HEK293 (cell line): ENCODE measurements at regions not wholly inside any gene's neighbourhood (a gene's known extent, or its start where the extent isn't known, plus 50 kb on each side); places are given as distances from the start of the nearest gene placed in this dataset.

Source experiments
- CTCF ChIA-PET: fragments of 350-600 bp; formaldehyde crosslinking; extraction: SDS; loops from one replicate; lab custom pipeline; 2021; ENCODE audit warnings: antibody characterized with exemption; lab: Yijun Ruan, JAX
- POLR2A ChIA-PET: fragments of 300-600 bp; formaldehyde crosslinking; extraction: SDS; loops from one replicate; lab custom pipeline; 2020; ENCODE audit warnings: antibody characterized with exemption, inconsistent platforms; lab: Yijun Ruan, JAX
- H3K27ac ChIP-seq: fragments of 200-500 bp; sonication (Bioruptor generic); 2 replicates; pipeline ENCODE4 v1.5.1; 2014; ENCODE audit warnings: low read depth, low read length, control low read depth, inconsistent platforms; ENCODE audit errors: extremely low read depth
- H3K36me3 ChIP-seq, 2 experiments: fragments of 200-500 bp in 1 of 2; sonication (Bioruptor generic) in 1 of 2; 1 replicate in 1 of 2; 2 replicates in 1 of 2; pipeline ENCODE4 v1.5.1; 2014 to 2017; ENCODE audit warnings: inconsistent platforms in 2 of 2, low read length in 2 of 2; ENCODE audit not compliant: control insufficient read depth in 2 of 2, insufficient read depth in 1 of 2
- H3K4me1 ChIP-seq: fragments of 200-500 bp; sonication (Bioruptor generic); 2 replicates; pipeline ENCODE4 v1.5.1; 2014; ENCODE audit warnings: mild to moderate bottlenecking, low read length, inconsistent platforms; ENCODE audit not compliant: control insufficient read depth, insufficient read depth
- H3K4me3 ChIP-seq: 2 replicates; pipeline ENCODE4 v1.5.1; 2011; ENCODE audit warnings: low read depth, mild to moderate bottlenecking, control low read depth, low read length, moderate library complexity
- H3K9me3 ChIP-seq: fragments of 200-500 bp; sonication (Bioruptor generic); 2 replicates; pipeline ENCODE4 v1.5.1; 2014; ENCODE audit warnings: low read depth, low read length, inconsistent platforms; ENCODE audit not compliant: control insufficient read depth, insufficient read depth
- GLIS1 ChIP-seq: fragments of 450-650 bp; formaldehyde crosslinking; IDR thresholded peaks from 2 replicates; pipeline ENCODE4 v1.5.1; 2016; ENCODE audit warnings: missing biosample characterization, missing genetic modification characterization
- MZF1 ChIP-seq: fragments of 450-650 bp; formaldehyde crosslinking; IDR thresholded peaks from 2 replicates; pipeline ENCODE4 v1.5.1; 2017; ENCODE audit warnings: missing biosample characterization, missing genetic modification characterization, borderline replicate concordance
- ZBTB17 ChIP-seq: fragments of 450-650 bp; formaldehyde crosslinking; IDR thresholded peaks from 2 replicates; pipeline ENCODE4 v1.5.1; 2016; ENCODE audit warnings: missing biosample characterization, missing genetic modification characterization
- ZNF184 ChIP-seq: fragments of 450-650 bp; IDR thresholded peaks from 2 replicates; pipeline ENCODE4 v1.5.1; 2018; ENCODE audit warnings: missing biosample characterization, mild to moderate bottlenecking, missing genetic modification characterization
- ZNF2 ChIP-seq: fragments of 450-650 bp; formaldehyde crosslinking; IDR thresholded peaks from 2 replicates; pipeline ENCODE4 v1.5.1; 2016; ENCODE audit warnings: missing biosample characterization, missing genetic modification characterization
- ZNF266 ChIP-seq: fragments of 450-650 bp; formaldehyde crosslinking; IDR thresholded peaks from 2 replicates; pipeline ENCODE4 v1.5.1; 2016; ENCODE audit warnings: missing biosample characterization, missing genetic modification characterization, low read depth
- ZNF48 ChIP-seq: fragments of 450-650 bp; formaldehyde crosslinking; IDR thresholded peaks from 2 replicates; pipeline ENCODE4 v1.5.1; 2016; ENCODE audit warnings: missing biosample characterization, missing genetic modification characterization
- ZNF501 ChIP-seq: fragments of 450-650 bp; formaldehyde crosslinking; IDR thresholded peaks from 2 replicates; pipeline ENCODE4 v1.5.1; 2016; ENCODE audit warnings: missing biosample characterization, missing genetic modification characterization
- ZNF555 ChIP-seq: fragments of 450-650 bp; formaldehyde crosslinking; conservative IDR thresholded peaks from 2 replicates; pipeline ENCODE4 v1.5.1; 2017; ENCODE audit warnings: missing biosample characterization, mild to moderate bottlenecking, missing genetic modification characterization, inconsistent platforms
- ZNF560 ChIP-seq: fragments of 450-650 bp; formaldehyde crosslinking; IDR thresholded peaks from 2 replicates; pipeline ENCODE4 v1.5.1; 2017; ENCODE audit warnings: missing biosample characterization, missing genetic modification characterization, borderline replicate concordance
- ZNF623 ChIP-seq: fragments of 450-650 bp; formaldehyde crosslinking; IDR thresholded peaks from 2 replicates; pipeline ENCODE4 v1.5.1; 2016; ENCODE audit warnings: missing biosample characterization, missing genetic modification characterization
- ZNF624 ChIP-seq: fragments of 450-650 bp; formaldehyde crosslinking; IDR thresholded peaks from 2 replicates; pipeline ENCODE4 v1.5.1; 2017; ENCODE audit warnings: missing biosample characterization, missing genetic modification characterization
- ZNF707 ChIP-seq: fragments of 450-650 bp; formaldehyde crosslinking; IDR thresholded peaks from 2 replicates; pipeline ENCODE4 v1.5.1; 2016; ENCODE audit warnings: missing biosample characterization, missing genetic modification characterization
- ZNF843 ChIP-seq: fragments of 450-650 bp; formaldehyde crosslinking; IDR thresholded peaks from 2 replicates; pipeline ENCODE4 v1.5.1; 2016; ENCODE audit warnings: missing biosample characterization, missing genetic modification characterization
- TF ChIP-seq, protein P1 (sequence below): fragments of 450-650 bp; formaldehyde crosslinking; IDR thresholded peaks from 2 replicates; pipeline ENCODE4 v1.5.1; 2016; ENCODE audit warnings: missing biosample characterization, missing genetic modification characterization
- TF ChIP-seq, protein P2 (sequence below): fragments of 450-650 bp; formaldehyde crosslinking; IDR thresholded peaks from 2 replicates; pipeline ENCODE4 v1.5.1; 2017; ENCODE audit warnings: missing biosample characterization, missing genetic modification characterization
- TF ChIP-seq, protein P3 (sequence below): fragments of 450-650 bp; formaldehyde crosslinking; IDR thresholded peaks from 2 replicates; pipeline ENCODE4 v1.5.1; 2016; ENCODE audit warnings: missing biosample characterization, missing genetic modification characterization
- TF ChIP-seq, protein P4 (sequence below): fragments of 450-650 bp; formaldehyde crosslinking; conservative IDR thresholded peaks from 2 replicates; pipeline ENCODE4 v1.5.1; 2016; ENCODE audit warnings: low read depth, missing biosample characterization, missing genetic modification characterization
- TF ChIP-seq, protein P5 (sequence below): fragments of 450-650 bp; formaldehyde crosslinking; IDR thresholded peaks from 2 replicates; pipeline ENCODE4 v1.5.1; 2016; ENCODE audit warnings: missing biosample characterization, missing genetic modification characterization
- TF ChIP-seq, protein P6 (sequence below): fragments of 450-650 bp; formaldehyde crosslinking; IDR thresholded peaks from 2 replicates; pipeline ENCODE4 v1.5.1; 2017; ENCODE audit warnings: missing biosample characterization, mild to moderate bottlenecking, missing genetic modification characterization, moderate library complexity

DNA sequence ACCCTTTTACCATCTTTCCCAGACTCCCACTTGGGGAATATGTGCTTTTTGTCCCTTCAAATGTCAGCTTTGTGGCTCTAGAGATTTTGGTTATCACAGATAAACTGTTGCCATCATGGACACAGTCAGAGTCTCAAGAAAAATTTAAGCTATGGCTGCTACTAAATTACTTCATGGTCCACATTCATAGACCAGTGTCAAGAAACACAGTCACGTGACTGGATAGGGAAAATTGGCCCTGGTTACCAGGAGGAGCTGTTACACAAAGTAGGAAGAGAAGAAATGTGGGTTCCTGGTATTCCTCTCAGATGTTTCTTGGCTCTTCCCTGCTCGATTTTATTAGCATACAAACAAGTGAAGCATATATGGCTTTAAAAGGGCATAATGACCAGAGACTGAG lies 348.9 kb downstream of the NDFIP2 start:
- CTCF ChIA-PET, result no interaction called here
- H3K27ac ChIP-seq, result no peak overlapping the region
- no peaks in the 10 kb centered on the region for H3K4me1 ChIP-seq
- POLR2A ChIA-PET, result no interaction called here
- H3K36me3 ChIP-seq, result no peaks in the 10 kb centered on the region
- TF ChIP-seq ZNF843 (tag by site-specific recombination), result no peak
- no peak for TF ChIP-seq ZNF624 (tag by site-specific recombination)
- TF ChIP-seq, protein P1, sequence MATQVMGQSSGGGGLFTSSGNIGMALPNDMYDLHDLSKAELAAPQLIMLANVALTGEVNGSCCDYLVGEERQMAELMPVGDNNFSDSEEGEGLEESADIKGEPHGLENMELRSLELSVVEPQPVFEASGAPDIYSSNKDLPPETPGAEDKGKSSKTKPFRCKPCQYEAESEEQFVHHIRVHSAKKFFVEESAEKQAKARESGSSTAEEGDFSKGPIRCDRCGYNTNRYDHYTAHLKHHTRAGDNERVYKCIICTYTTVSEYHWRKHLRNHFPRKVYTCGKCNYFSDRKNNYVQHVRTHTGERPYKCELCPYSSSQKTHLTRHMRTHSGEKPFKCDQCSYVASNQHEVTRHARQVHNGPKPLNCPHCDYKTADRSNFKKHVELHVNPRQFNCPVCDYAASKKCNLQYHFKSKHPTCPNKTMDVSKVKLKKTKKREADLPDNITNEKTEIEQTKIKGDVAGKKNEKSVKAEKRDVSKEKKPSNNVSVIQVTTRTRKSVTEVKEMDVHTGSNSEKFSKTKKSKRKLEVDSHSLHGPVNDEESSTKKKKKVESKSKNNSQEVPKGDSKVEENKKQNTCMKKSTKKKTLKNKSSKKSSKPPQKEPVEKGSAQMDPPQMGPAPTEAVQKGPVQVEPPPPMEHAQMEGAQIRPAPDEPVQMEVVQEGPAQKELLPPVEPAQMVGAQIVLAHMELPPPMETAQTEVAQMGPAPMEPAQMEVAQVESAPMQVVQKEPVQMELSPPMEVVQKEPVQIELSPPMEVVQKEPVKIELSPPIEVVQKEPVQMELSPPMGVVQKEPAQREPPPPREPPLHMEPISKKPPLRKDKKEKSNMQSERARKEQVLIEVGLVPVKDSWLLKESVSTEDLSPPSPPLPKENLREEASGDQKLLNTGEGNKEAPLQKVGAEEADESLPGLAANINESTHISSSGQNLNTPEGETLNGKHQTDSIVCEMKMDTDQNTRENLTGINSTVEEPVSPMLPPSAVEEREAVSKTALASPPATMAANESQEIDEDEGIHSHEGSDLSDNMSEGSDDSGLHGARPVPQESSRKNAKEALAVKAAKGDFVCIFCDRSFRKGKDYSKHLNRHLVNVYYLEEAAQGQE (tag by site-specific recombination), result no peak
- no peak for TF ChIP-seq ZNF184 (tag by site-specific recombination)
- TF ChIP-seq ZBTB17 (tag by site-specific recombination), result no peak
- TF ChIP-seq, protein P2, sequence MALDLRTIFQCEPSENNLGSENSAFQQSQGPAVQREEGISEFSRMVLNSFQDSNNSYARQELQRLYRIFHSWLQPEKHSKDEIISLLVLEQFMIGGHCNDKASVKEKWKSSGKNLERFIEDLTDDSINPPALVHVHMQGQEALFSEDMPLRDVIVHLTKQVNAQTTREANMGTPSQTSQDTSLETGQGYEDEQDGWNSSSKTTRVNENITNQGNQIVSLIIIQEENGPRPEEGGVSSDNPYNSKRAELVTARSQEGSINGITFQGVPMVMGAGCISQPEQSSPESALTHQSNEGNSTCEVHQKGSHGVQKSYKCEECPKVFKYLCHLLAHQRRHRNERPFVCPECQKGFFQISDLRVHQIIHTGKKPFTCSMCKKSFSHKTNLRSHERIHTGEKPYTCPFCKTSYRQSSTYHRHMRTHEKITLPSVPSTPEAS, result no peak
- TF ChIP-seq, protein P3, sequence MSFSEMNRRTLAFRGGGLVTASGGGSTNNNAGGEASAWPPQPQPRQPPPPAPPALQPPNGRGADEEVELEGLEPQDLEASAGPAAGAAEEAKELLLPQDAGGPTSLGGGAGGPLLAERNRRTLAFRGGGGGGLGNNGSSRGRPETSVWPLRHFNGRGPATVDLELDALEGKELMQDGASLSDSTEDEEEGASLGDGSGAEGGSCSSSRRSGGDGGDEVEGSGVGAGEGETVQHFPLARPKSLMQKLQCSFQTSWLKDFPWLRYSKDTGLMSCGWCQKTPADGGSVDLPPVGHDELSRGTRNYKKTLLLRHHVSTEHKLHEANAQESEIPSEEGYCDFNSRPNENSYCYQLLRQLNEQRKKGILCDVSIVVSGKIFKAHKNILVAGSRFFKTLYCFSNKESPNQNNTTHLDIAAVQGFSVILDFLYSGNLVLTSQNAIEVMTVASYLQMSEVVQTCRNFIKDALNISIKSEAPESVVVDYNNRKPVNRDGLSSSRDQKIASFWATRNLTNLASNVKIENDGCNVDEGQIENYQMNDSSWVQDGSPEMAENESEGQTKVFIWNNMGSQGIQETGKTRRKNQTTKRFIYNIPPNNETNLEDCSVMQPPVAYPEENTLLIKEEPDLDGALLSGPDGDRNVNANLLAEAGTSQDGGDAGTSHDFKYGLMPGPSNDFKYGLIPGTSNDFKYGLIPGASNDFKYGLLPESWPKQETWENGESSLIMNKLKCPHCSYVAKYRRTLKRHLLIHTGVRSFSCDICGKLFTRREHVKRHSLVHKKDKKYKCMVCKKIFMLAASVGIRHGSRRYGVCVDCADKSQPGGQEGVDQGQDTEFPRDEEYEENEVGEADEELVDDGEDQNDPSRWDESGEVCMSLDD, result no peak
- TF ChIP-seq ZNF623 (tag by site-specific recombination), result no peak
- no peak for TF ChIP-seq MZF1
- TF ChIP-seq, protein P4, sequence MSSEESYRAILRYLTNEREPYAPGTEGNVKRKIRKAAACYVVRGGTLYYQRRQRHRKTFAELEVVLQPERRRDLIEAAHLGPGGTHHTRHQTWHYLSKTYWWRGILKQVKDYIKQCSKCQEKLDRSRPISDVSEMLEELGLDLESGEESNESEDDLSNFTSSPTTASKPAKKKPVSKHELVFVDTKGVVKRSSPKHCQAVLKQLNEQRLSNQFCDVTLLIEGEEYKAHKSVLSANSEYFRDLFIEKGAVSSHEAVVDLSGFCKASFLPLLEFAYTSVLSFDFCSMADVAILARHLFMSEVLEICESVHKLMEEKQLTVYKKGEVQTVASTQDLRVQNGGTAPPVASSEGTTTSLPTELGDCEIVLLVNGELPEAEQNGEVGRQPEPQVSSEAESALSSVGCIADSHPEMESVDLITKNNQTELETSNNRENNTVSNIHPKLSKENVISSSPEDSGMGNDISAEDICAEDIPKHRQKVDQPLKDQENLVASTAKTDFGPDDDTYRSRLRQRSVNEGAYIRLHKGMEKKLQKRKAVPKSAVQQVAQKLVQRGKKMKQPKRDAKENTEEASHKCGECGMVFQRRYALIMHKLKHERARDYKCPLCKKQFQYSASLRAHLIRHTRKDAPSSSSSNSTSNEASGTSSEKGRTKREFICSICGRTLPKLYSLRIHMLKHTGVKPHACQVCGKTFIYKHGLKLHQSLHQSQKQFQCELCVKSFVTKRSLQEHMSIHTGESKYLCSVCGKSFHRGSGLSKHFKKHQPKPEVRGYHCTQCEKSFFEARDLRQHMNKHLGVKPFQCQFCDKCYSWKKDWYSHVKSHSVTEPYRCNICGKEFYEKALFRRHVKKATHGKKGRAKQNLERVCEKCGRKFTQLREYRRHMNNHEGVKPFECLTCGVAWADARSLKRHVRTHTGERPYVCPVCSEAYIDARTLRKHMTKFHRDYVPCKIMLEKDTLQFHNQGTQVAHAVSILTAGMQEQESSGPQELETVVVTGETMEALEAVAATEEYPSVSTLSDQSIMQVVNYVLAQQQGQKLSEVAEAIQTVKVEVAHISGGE (tag by site-specific recombination), result no peak
- TF ChIP-seq ZNF2 (tag by site-specific recombination), result no peak
- no peak for TF ChIP-seq ZNF707
- TF ChIP-seq, protein P5, sequence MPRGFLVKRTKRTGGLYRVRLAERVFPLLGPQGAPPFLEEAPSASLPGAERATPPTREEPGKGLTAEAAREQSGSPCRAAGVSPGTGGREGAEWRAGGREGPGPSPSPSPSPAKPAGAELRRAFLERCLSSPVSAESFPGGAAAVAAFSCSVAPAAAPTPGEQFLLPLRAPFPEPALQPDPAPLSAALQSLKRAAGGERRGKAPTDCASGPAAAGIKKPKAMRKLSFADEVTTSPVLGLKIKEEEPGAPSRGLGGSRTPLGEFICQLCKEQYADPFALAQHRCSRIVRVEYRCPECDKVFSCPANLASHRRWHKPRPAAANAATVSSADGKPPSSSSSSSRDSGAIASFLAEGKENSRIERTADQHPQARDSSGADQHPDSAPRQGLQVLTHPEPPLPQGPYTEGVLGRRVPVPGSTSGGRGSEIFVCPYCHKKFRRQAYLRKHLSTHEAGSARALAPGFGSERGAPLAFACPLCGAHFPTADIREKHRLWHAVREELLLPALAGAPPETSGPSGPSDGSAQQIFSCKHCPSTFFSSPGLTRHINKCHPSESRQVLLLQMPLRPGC (tag by site-specific recombination), result no peak
- TF ChIP-seq, protein P6, sequence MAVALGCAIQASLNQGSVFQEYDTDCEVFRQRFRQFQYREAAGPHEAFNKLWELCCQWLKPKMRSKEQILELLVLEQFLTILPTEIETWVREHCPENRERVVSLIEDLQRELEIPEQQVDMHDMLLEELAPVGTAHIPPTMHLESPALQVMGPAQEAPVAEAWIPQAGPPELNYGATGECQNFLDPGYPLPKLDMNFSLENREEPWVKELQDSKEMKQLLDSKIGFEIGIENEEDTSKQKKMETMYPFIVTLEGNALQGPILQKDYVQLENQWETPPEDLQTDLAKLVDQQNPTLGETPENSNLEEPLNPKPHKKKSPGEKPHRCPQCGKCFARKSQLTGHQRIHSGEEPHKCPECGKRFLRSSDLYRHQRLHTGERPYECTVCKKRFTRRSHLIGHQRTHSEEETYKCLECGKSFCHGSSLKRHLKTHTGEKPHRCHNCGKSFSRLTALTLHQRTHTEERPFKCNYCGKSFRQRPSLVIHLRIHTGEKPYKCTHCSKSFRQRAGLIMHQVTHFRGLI, result no peak
- no peak for TF ChIP-seq ZNF266 (tag by site-specific recombination)
- no peak for TF ChIP-seq GLIS1 (tag by site-specific recombination)
- TF ChIP-seq ZNF48, result no peak
- no peak for TF ChIP-seq ZNF501 (tag by site-specific recombination)
- no peak for TF ChIP-seq ZNF555 (tag by site-specific recombination)
- TF ChIP-seq ZNF560 (tag by site-specific recombination), result no peak
- TF ChIP-seq, all 188 proteins: peak for 0
- Histone ChIP-seq H3K4me3 (no peak overlapping the region), H3K9me3 (no peaks in the 10 kb centered on the region)
